Spleen (tissue), 11 donors: ENCODE measurements at regions not wholly inside any gene's neighbourhood (a gene's known extent, or its start where the extent isn't known, plus 50 kb on each side); places are given as distances from the start of the nearest gene placed in this dataset.
"Not testable (repeated sequence)": the region's sequence is repeated elsewhere in the genome, so short reads cannot be mapped to it uniquely, and the experiment has no call there.

ENCODE experiments used
- DNase-seq: peaks from one replicate; pipeline ENCODE4 v3.0.0-alpha.2; 2020
- H3K27ac ChIP-seq, 8 donors: fragments of 200-600 bp; sonication (generic) in 7 of 8; 1 replicate in 4 of 8; 2 replicates in 4 of 8; pipeline versions ENCODE4 v1.5.0 to v1.8.0; 2016 to 2021; ENCODE audit warnings: inconsistent platforms in 4 of 8, mild to moderate bottlenecking in 4 of 8, moderate library complexity in 1 of 8
- H3K27me3 ChIP-seq, 7 donors: fragments of 200-600 bp; sonication (generic) in 6 of 7; replicated peaks in 1 of 7; 1 replicate in 4 of 7; 2 replicates in 3 of 7; pipeline versions ENCODE4 v1.5.0 to v1.8.0; 2016 to 2021; ENCODE audit warnings: inconsistent platforms in 3 of 7, mild to moderate bottlenecking in 1 of 7
- H3K36me3 ChIP-seq, 6 donors: fragments of 200-600 bp; sonication (generic) in 5 of 6; 1 replicate in 4 of 6; 2 replicates in 2 of 6; pipeline versions ENCODE4 v1.5.0 to v1.8.0; 2016 to 2021; ENCODE audit warnings: inconsistent platforms in 2 of 6
- H3K4me1 ChIP-seq, 6 donors: fragments of 200-600 bp; sonication (generic) in 5 of 6; 1 replicate in 3 of 6; 2 replicates in 3 of 6; pipeline versions ENCODE4 v1.5.0 to v1.8.0; 2016 to 2021; ENCODE audit warnings: inconsistent platforms in 3 of 6
- H3K4me3 ChIP-seq, 8 donors: fragments of 200-600 bp; sonication (generic) in 7 of 8; 1 replicate in 4 of 8; 2 replicates in 4 of 8; pipeline versions ENCODE4 v1.5.0 to v1.8.0; 2016 to 2021; ENCODE audit warnings: inconsistent platforms in 4 of 8, mild to moderate bottlenecking in 4 of 8, moderate library complexity in 2 of 8
- H3K9me3 ChIP-seq, 8 donors: fragments of 200-600 bp; sonication (generic) in 7 of 8; 1 replicate in 4 of 8; 2 replicates in 4 of 8; pipeline versions ENCODE4 v1.5.0 to v1.8.0; 2016 to 2021; ENCODE audit warnings: inconsistent platforms in 4 of 8
- POLR2A ChIP-seq, 3 donors: fragments of 450-650 bp; IDR thresholded peaks; one replicate each; pipeline ENCODE4 v1.5.1; 2017; ENCODE audit warnings: antibody characterized with exemption in 3 of 3, mild to moderate bottlenecking in 1 of 3
- POLR2AphosphoS5 ChIP-seq, 3 donors: sonication (generic); formaldehyde crosslinking; IDR thresholded peaks; one replicate each; pipeline ENCODE4 v1.5.1; 2017; ENCODE audit warnings: antibody characterized with exemption in 3 of 3
- WGBS, 5 donors: extraction: QIAGEN DNeasy Blood & Tissue Kit in 3 of 5; methylation state at CpG; one replicate each; pipeline versions ENCODE4 v1.1.5 to v1.1.7; 2013 to 2018; 5-methylcytosine and 5-hydroxymethylcytosine counted together
- intact Hi-C: fragments of 100-400 bp; cut with DNase I; formaldehyde crosslinking; loops from one replicate; pipeline ENCODE4 v1.15.0; 2023; ENCODE audit warnings: low total_unique reads
- TF ChIP-seq, protein P1 (sequence below), 11 experiments: fragments of 200-600 bp in 7 of 11; fragments of 450-650 bp in 4 of 11; sonication (generic) in 4 of 11; IDR thresholded peaks in 8 of 11; conservative IDR thresholded peaks in 3 of 11; 1 replicate in 7 of 11; 2 replicates in 4 of 11; pipeline versions ENCODE4 v1.4.0 to v1.8.0; 2016 to 2021; ENCODE audit warnings: antibody characterized with exemption in 11 of 11, inconsistent platforms in 4 of 11, mild to moderate bottlenecking in 1 of 11
- donor health status: healthy with polysubstance abuse.
- donor health status: DM: no; HTN: no; CAD: no; lungs with moderate emphysema.
- donor health status: DM: no; HTN: no; CAD: no.
- donor health status: Bipolar disorder and iron deficiency.
- donor health status: healthy.
- donor health status: DM: no; HTN: no; CAD: no.
- donor health status: DM: yes; HTN: yes; CAD: no.

DNA sequence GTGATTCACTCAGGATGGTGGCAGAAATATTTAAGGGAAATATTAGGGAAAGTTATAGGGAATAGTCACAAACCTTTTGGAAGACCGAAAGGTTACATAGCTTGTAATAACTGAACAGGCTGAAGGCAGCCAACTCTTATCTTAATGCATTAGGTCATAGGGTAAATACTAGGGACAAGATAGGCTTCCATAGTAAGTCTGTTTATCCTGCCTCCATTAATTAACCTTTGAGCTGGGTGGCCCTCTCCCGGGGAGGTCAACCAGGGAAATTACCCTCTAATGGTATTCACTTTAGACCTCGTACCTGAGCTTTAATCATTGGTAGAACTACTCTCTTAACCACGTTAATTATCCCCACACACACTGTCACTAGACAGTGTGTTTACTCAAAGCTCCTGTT, 981.8 kb downstream of the SLC16A7 start:
- intact Hi-C loops = no loop called here
- no peak for TF ChIP-seq POLR2AphosphoS5 (IDR thresholded peaks at IDR 0.05)
- H3K4me1 ChIP-seq = no peaks in the 10 kb centered on the region
- no peaks in the 10 kb centered on the region for H3K9me3 ChIP-seq
- no peaks in the 10 kb centered on the region for H3K36me3 ChIP-seq
- H3K4me3 ChIP-seq = no peak overlapping the region
- WGBS, 5 donors = 47 to 73% (median 65%) methylated on average over 4 of the region's 4 CpGs
- H3K27me3 ChIP-seq = no peaks in the 10 kb centered on the region
- H3K27ac ChIP-seq = no peak overlapping the region
- no peak for DNase-seq

DNA sequence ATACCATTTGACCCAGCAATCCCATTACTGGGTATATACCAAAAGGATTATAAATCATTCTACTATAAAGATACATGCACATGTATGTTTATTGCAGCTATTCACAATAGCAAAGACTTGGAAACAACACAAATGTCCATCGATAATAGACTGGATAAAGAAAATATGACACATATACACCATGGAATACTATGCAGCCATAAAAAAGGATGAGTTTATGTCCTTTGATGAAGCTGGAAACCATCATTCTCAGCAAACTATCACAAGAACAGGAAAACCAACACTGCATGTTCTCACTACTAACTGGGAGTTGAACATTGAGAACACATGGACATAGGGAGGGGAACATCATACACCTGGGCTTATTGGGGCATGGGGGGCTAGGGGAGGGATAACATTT, 991.8 kb downstream of the SLC16A7 start:
- DNase-seq, H3K27ac ChIP-seq, H3K27me3 ChIP-seq, H3K4me3 ChIP-seq, intact Hi-C loops, H3K36me3 ChIP-seq, H3K4me1 ChIP-seq: not testable (repeated sequence)
- 81 to 92% (median 89%) methylated on average over 1 of the region's 1 CpG for WGBS, 5 donors
- peaks cover 0 to 25% (median 20%) of the 10 kb centered on the region in 8 donors for H3K9me3 ChIP-seq

DNA sequence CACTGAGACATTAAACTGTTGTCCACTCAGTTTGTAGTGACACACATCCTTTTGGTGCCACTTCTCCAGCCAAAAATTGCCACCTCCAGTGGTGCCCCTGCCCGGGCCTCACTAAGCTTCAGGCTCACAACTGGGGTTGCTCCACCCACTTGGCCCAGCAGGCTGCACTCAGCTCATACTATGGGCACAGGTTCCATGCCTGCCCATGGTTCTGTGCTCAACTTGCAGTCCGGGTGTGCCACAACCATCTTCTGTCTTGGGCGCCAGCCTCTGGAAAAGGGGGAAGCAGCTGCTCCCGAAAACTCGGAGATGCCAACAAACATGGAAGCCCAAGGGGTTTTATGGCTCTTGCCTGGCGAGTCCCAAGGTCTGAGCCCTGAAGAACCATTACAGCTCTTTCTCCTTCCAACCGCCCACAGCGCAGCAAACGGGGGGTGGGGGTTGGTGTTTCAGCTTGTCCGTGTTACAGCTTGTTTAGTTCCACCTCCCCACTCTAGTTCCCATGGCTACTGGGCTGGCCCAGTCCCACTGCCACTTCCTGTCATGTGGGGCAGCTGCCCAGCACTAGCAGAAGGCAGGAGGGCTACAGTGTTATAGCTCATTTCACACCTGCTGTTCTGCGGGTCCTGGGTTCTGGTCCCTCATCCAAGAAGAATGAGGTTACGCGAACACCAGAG, 998.3 kb downstream of the SLC16A7 start:
- Histone ChIP-seq H3K9me3 (peaks cover 0 to 28% (median 20%) of the 10 kb centered on the region in 8 donors), H3K27me3 (no peaks in the 10 kb centered on the region), H3K4me1 (no peaks in the 10 kb centered on the region), H3K36me3 (no peaks in the 10 kb centered on the region), H3K4me3 (no peak overlapping the region), H3K27ac (no peak overlapping the region)
- intact Hi-C loops = no loop called here
- 83 to 96% (median 88%) methylated on average over 13 of the region's 13 CpGs for WGBS, 5 donors
- TF ChIP-seq, protein P1, sequence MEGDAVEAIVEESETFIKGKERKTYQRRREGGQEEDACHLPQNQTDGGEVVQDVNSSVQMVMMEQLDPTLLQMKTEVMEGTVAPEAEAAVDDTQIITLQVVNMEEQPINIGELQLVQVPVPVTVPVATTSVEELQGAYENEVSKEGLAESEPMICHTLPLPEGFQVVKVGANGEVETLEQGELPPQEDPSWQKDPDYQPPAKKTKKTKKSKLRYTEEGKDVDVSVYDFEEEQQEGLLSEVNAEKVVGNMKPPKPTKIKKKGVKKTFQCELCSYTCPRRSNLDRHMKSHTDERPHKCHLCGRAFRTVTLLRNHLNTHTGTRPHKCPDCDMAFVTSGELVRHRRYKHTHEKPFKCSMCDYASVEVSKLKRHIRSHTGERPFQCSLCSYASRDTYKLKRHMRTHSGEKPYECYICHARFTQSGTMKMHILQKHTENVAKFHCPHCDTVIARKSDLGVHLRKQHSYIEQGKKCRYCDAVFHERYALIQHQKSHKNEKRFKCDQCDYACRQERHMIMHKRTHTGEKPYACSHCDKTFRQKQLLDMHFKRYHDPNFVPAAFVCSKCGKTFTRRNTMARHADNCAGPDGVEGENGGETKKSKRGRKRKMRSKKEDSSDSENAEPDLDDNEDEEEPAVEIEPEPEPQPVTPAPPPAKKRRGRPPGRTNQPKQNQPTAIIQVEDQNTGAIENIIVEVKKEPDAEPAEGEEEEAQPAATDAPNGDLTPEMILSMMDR (IDR thresholded peaks at IDR 0.05 in 8 of 11, conservative IDR thresholded peaks at IDR 0.05 in 3 of 11) = no peak
- no peak for TF ChIP-seq POLR2A (IDR thresholded peaks at IDR 0.05)
- TF ChIP-seq POLR2AphosphoS5 (IDR thresholded peaks at IDR 0.05) = no peak
- no peak for DNase-seq

DNA sequence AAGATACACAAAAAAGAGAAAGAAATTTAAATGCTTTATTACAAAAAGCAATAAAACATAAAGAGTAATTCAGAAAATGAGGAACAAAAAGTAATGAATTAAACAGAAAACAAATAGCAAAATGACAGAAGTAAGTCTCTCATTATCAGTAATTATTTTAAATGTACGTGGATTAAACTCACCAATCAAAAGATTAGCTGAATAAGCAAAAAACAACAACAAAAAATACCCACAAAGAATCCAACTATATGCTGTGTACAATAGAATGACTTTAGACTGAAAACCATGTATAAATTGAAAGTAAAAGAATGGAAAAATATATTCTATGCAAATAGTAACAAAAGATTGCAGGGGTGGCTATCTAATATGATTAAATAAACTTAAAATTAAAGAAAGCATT, 1006.8 kb downstream of the SLC16A7 start:
- TF ChIP-seq, protein P1 (IDR thresholded peaks at IDR 0.05 in 8 of 11, conservative IDR thresholded peaks at IDR 0.05 in 3 of 11) = no peak
- TF ChIP-seq POLR2A (IDR thresholded peaks at IDR 0.05) = no peak
- TF ChIP-seq POLR2AphosphoS5 (IDR thresholded peaks at IDR 0.05) = no peak
- Histone ChIP-seq H3K4me1 (no peaks in the 10 kb centered on the region), H3K27me3 (no peaks in the 10 kb centered on the region), H3K4me3 (no peak overlapping the region), H3K36me3 (no peaks in the 10 kb centered on the region), H3K9me3 (peaks cover 4 to 57% (median 45%) of the 10 kb centered on the region in 8 donors), H3K27ac (no peak overlapping the region)
- 51 to 62% (median 59%) methylated on average over 1 of the region's 1 CpG for WGBS, 5 donors
- intact Hi-C loops = no loop called here
- DNase-seq = no peak

DNA sequence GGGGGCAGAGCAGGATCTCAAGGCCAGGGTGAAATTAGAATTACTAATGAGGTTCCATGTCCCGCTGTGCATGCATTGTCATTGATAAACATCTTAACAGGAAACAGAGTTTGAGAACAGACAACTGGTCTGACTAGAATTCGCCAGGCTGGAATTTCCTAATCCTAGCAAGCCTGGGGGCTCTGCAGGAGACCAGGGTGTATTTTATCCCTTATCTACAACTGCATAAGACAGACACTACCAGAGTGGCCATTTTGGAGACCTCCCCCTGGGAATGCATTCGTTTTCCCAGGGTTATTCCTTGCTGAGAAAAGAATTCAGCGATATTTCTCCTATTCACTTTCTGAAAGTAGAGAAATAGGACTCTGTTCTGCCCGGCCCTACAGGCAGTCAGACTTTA, 1007.6 kb downstream of the SLC16A7 start:
- H3K27ac ChIP-seq, H3K4me1 ChIP-seq, intact Hi-C loops, H3K4me3 ChIP-seq, DNase-seq, H3K27me3 ChIP-seq, H3K36me3 ChIP-seq: not testable (repeated sequence)
- H3K9me3 ChIP-seq = peaks cover 4 to 63% (median 45%) of the 10 kb centered on the region in 8 donors
- 67 to 79% (median 71%) methylated on average over 5 of the region's 5 CpGs for WGBS, 5 donors

DNA sequence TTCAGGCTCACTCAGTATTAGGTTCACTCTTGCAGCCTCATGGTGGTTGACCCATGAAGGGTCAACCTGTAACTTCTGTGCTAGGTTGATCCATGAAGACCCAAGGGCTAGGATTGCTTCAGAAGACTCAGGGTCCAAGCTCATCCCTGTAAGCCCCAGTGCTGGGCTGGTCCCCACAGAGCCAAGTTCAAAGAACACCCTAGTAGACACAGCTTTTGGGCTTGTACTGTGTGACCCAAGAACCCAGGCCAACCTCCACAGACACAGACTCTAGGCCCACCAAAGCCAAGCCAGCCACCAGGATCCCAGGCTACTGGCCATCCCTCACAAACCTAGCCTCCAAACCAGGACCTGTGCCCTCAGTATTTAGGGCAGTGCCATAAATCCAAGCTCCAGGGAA, 1020.6 kb downstream of the SLC16A7 start:
- intact Hi-C loops = no loop called here
- Histone ChIP-seq H3K36me3 (no peaks in the 10 kb centered on the region), H3K27ac (no peak overlapping the region), H3K4me1 (no peaks in the 10 kb centered on the region), H3K4me3 (no peak overlapping the region), H3K9me3 (peaks cover 0 to 60% (median 39%) of the 10 kb centered on the region in 8 donors), H3K27me3 (no peaks in the 10 kb centered on the region)
- TF ChIP-seq POLR2A (IDR thresholded peaks at IDR 0.05) (no peak), POLR2AphosphoS5 (IDR thresholded peaks at IDR 0.05) (no peak)
- TF ChIP-seq, protein P1 (IDR thresholded peaks at IDR 0.05 in 8 of 11, conservative IDR thresholded peaks at IDR 0.05 in 3 of 11) = no peak
- no peak for DNase-seq
